Aorta (tissue), 5 donors: ENCODE measurements at regions not wholly inside any gene's neighbourhood (a gene's known extent, or its start where the extent isn't known, plus 50 kb on each side); places are given as distances from the start of the nearest gene placed in this dataset.
"Not testable (repeated sequence)": the region's sequence is repeated elsewhere in the genome, so short reads cannot be mapped to it uniquely, and the experiment has no call there.

Experiments
- ATAC-seq: fragments of 200-7000 bp; cut with Tn5 transposase; one replicate; pipeline ENCODE4 v1.9.1; 2022; ENCODE audit warnings: moderate library complexity; ENCODE audit not compliant: low FRiP score
- DNase-seq, 2 donors: peaks; one replicate each; pipeline ENCODE4 v3.0.0-alpha.2; 2020
- H3K27ac ChIP-seq, 2 donors: one replicate each; pipeline ENCODE4 v1.5.1; 2013; ENCODE audit warnings: low read length in 2 of 2, mild to moderate bottlenecking in 2 of 2, moderate library complexity in 2 of 2, control low read depth in 1 of 2, inconsistent platforms in 1 of 2, low read depth in 1 of 2
- H3K27me3 ChIP-seq, 2 donors: one replicate each; pipeline ENCODE4 v1.6.1; 2013; ENCODE audit warnings: control low read depth in 1 of 2, low read length in 1 of 2, mild to moderate bottlenecking in 1 of 2, moderate library complexity in 1 of 2; ENCODE audit not compliant: insufficient read depth in 2 of 2, control insufficient read depth in 1 of 2
- H3K36me3 ChIP-seq, 2 donors: one replicate each; pipeline ENCODE4 v1.6.1; 2013; ENCODE audit warnings: control low read depth in 1 of 2, low read length in 1 of 2, mild to moderate bottlenecking in 1 of 2; ENCODE audit not compliant: insufficient read depth in 2 of 2, control insufficient read depth in 1 of 2
- H3K4me1 ChIP-seq, 2 donors: one replicate each; pipeline ENCODE4 v1.6.1; 2013; ENCODE audit warnings: low read length in 2 of 2, control low read depth in 1 of 2, mild to moderate bottlenecking in 1 of 2, moderate library complexity in 1 of 2; ENCODE audit not compliant: insufficient read depth in 2 of 2, control insufficient read depth in 1 of 2
- H3K4me3 ChIP-seq, 2 donors: one replicate each; pipeline ENCODE4 v1.5.1; 2013; ENCODE audit warnings: low read length in 2 of 2, control low read depth in 1 of 2, mild to moderate bottlenecking in 1 of 2
- H3K9me3 ChIP-seq: one replicate; pipeline ENCODE4 v1.6.1; 2013; ENCODE audit warnings: mild to moderate bottlenecking, low read length; ENCODE audit not compliant: control insufficient read depth
- WGBS, 2 donors: extraction: QIAGEN DNeasy Blood & Tissue Kit; methylation state at CpG; one replicate each; pipeline ENCODE4 v1.1.7; 2013; 5-methylcytosine and 5-hydroxymethylcytosine counted together
- intact Hi-C, 2 donors: fragments of 100-400 bp; cut with DNase I; formaldehyde crosslinking; loops; one replicate each; pipeline versions ENCODE4 v1.14.2 to v1.15.0; 2022
- donor health status: healthy with polysubstance abuse.
- donor health status: Bipolar disorder and iron deficiency.
- donor health status: DM: no; HTN: no; CAD: no.
- donor health status: DM: no; HTN: no; CAD: no.
- donor health status: DM: yes; HTN: yes; CAD: no.

- H3K36me3 ChIP-seq, intact Hi-C loops, H3K27me3 ChIP-seq, DNase-seq, H3K9me3 ChIP-seq, H3K4me3 ChIP-seq, H3K27ac ChIP-seq, H3K4me1 ChIP-seq, ATAC-seq: not testable (repeated sequence)
- no CpG with 5 or more reads among the region's 4 CpGs for WGBS, 2 donors
Measured at GRCh38 chr16:33583702-33584101, 124.3 kb downstream of the TP53TG3F start.

- H3K9me3 ChIP-seq, DNase-seq, H3K4me3 ChIP-seq, intact Hi-C loops, ATAC-seq, H3K27ac ChIP-seq, H3K4me1 ChIP-seq, H3K27me3 ChIP-seq, H3K36me3 ChIP-seq: not testable (repeated sequence)
- WGBS, 2 donors = no CpG with 5 or more reads among the region's 8 CpGs
Measured at GRCh38 chr16:33588589-33588988, 129.2 kb downstream of the TP53TG3F start.

GRCh38 chr16:33593344-33593743 lies 133.9 kb downstream of the TP53TG3F start:
- WGBS, 2 donors = 97 to 98% methylated on average over 4 of the region's 6 CpGs
- H3K36me3 ChIP-seq, H3K4me3 ChIP-seq, H3K27ac ChIP-seq, ATAC-seq, H3K9me3 ChIP-seq, H3K4me1 ChIP-seq, intact Hi-C loops, H3K27me3 ChIP-seq: not testable (repeated sequence)
- peak in 1 of 2 donors; percentile 38 for DNase-seq

- no CpG with 5 or more reads among the region's 7 CpGs for WGBS, 2 donors
- ATAC-seq, H3K4me1 ChIP-seq, intact Hi-C loops, H3K9me3 ChIP-seq, H3K36me3 ChIP-seq, H3K27ac ChIP-seq, DNase-seq, H3K4me3 ChIP-seq, H3K27me3 ChIP-seq: not testable (repeated sequence)
Measured at GRCh38 chr16:33595074-33595473, 135.7 kb downstream of the TP53TG3F start.

GRCh38 chr16:33601029-33601428 lies 141.6 kb downstream of the TP53TG3F start:
- not testable (repeated sequence) for DNase-seq
- no CpG with 5 or more reads among the region's 4 CpGs for WGBS, 2 donors

GRCh38 chr16:33623535-33624077 lies 164.2 kb downstream of the TP53TG3F start:
- H3K9me3 ChIP-seq, DNase-seq, H3K27ac ChIP-seq, H3K4me1 ChIP-seq, H3K4me3 ChIP-seq, ATAC-seq, H3K36me3 ChIP-seq, intact Hi-C loops, H3K27me3 ChIP-seq: not testable (repeated sequence)
- WGBS, 2 donors = 39 to 40% methylated on average over 4 of the region's 4 CpGs

More at GRCh38 chr16:33601029-33601428, 141.6 kb downstream of the TP53TG3F start:
- H3K36me3 ChIP-seq, H3K4me1 ChIP-seq, H3K27me3 ChIP-seq, intact Hi-C loops, H3K4me3 ChIP-seq, H3K27ac ChIP-seq, ATAC-seq, H3K9me3 ChIP-seq: not testable (repeated sequence)

GRCh38 chr16:33628895-33629294 lies 169.5 kb downstream of the TP53TG3F start:
- WGBS, 2 donors = 71 to 73% methylated on average over 5 to 6 of the region's 6 CpGs
- DNase-seq, H3K27me3 ChIP-seq, H3K9me3 ChIP-seq, H3K27ac ChIP-seq, intact Hi-C loops, H3K4me3 ChIP-seq, H3K36me3 ChIP-seq, ATAC-seq, H3K4me1 ChIP-seq: not testable (repeated sequence)

- H3K4me3 ChIP-seq, intact Hi-C loops, H3K27ac ChIP-seq, H3K36me3 ChIP-seq, DNase-seq, H3K9me3 ChIP-seq, H3K4me1 ChIP-seq, H3K27me3 ChIP-seq, ATAC-seq: not testable (repeated sequence)
- WGBS, 2 donors = 75 to 77% methylated on average over 4 of the region's 4 CpGs
Measured at GRCh38 chr16:33631713-33632112, 172.3 kb downstream of the TP53TG3F start.

- H3K4me3 ChIP-seq, H3K4me1 ChIP-seq, H3K36me3 ChIP-seq, intact Hi-C loops, DNase-seq, H3K27me3 ChIP-seq, H3K9me3 ChIP-seq, ATAC-seq, H3K27ac ChIP-seq: not testable (repeated sequence)
- whole genome bisulfite sequencing, 2 donors = 87 to 88% methylated on average over 3 of the region's 3 CpGs
Measured at GRCh38 chr16:33634057-33634456, 174.6 kb downstream of the TP53TG3F start.
